Kidney epithelial cell (primary cell): ENCODE measurements at regions not wholly inside any gene's neighbourhood (a gene's known extent, or its start where the extent isn't known, plus 50 kb on each side); places are given as distances from the start of the nearest gene placed in this dataset.
"Not testable (repeated sequence)": the region's sequence is repeated elsewhere in the genome, so short reads cannot be mapped to it uniquely, and the experiment has no call there.

Experiments
- DNase-seq: peaks from one replicate; pipeline ENCODE4 v3.0.0-alpha.2; 2010; ENCODE audit warnings: low read depth
- H3K27me3 ChIP-seq: 2 replicates; pipeline ENCODE4 v1.6.0; 2011; ENCODE audit warnings: low read length; ENCODE audit not compliant: control insufficient read depth, insufficient read depth
- H3K36me3 ChIP-seq: 2 replicates; pipeline ENCODE4 v1.5.1; 2011; ENCODE audit warnings: low read length; ENCODE audit not compliant: control insufficient read depth, insufficient read depth
- H3K4me3 ChIP-seq: 2 replicates; pipeline ENCODE4 v1.5.1; 2011; ENCODE audit warnings: low read depth, mild to moderate bottlenecking, control low read depth, low read length
- TF ChIP-seq, protein P1 (sequence below): IDR thresholded peaks from 2 replicates; pipeline ENCODE4 v1.5.1; 2011; ENCODE audit warnings: mild to moderate bottlenecking, moderate library complexity, low read length, control low read depth, inconsistent platforms; ENCODE audit not compliant: insufficient read depth, poor library complexity, severe bottlenecking

DNA sequence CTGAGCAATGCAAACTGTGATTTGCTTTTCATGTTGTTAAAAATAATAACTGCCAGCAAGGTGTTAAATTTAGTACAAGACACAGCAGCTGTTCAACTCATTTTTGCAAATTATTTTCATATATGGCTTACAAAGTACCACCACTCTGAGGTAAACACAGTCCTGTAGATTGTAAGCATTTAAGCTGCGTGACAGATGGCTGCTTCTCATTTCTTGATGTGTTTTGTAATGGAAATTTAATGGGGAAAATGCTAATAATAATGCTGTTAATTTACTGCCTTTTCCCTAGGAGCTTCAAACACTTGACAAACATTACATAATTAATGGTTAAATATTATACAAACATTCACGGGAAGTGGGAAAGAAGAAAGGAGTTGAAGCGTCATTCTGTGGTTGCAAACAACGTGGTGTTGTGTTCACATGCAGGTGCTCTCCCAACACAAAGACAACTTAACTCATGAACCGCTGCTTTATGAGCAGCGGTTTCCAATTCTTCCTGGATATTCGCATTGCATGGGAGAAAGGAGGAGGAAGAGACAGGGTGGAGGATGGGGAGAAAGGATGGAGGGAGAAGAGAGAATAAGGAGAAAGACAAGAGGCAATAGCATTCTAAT lies 236.8 kb upstream of the VCX start:
- Histone ChIP-seq H3K36me3 (no peaks in the 10 kb centered on the region), H3K27me3 (no peaks in the 10 kb centered on the region), H3K4me3 (no peak overlapping the region)
- TF ChIP-seq, protein P1, sequence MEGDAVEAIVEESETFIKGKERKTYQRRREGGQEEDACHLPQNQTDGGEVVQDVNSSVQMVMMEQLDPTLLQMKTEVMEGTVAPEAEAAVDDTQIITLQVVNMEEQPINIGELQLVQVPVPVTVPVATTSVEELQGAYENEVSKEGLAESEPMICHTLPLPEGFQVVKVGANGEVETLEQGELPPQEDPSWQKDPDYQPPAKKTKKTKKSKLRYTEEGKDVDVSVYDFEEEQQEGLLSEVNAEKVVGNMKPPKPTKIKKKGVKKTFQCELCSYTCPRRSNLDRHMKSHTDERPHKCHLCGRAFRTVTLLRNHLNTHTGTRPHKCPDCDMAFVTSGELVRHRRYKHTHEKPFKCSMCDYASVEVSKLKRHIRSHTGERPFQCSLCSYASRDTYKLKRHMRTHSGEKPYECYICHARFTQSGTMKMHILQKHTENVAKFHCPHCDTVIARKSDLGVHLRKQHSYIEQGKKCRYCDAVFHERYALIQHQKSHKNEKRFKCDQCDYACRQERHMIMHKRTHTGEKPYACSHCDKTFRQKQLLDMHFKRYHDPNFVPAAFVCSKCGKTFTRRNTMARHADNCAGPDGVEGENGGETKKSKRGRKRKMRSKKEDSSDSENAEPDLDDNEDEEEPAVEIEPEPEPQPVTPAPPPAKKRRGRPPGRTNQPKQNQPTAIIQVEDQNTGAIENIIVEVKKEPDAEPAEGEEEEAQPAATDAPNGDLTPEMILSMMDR, result no peak
- DNase-seq, result no peak

DNA sequence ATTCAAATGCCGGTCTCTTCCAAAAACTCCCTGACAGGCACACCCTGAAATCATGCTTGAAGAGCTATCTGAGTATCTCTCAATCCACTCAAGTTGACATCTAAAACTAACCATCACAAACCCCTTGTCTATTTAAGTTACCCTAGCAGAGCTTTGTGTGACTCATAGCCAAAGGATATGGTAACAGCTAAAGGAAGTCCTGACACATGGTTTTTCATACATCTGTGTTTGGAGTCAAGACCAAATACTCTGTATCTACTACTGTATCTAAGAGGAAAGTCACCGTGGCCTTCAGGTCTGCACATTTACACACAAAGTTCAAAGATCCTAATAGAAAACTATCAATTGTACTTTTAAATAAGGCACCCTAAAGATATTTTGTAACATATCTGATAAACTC lies 239.6 kb upstream of the VCX start:
- Histone ChIP-seq H3K27me3 (no peaks in the 10 kb centered on the region), H3K4me3 (no peak overlapping the region), H3K36me3 (no peaks in the 10 kb centered on the region)
- TF ChIP-seq, protein P1, result no peak
- DNase-seq, result no peak

DNA sequence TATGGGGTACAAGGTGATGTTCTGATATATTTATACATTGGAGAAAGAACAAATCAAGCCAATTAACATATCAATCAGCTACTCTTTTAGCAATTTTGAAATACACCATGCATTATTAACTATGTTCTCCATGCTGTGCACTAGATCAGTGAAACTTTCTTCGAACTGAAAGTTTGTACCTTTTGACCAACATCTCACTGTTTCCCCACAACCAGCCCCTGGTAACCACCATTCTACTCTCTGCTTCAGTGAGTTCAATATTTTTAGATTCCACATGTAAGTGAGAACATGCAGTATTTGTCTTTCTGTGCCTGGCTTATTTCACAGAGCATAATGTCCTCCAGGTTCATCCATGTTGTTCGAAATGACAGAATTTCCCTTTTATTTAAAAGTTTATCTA lies 246.1 kb upstream of the VCX start:
- no peak for DNase-seq
- H3K4me3 ChIP-seq, result no peak overlapping the region
- no peaks in the 10 kb centered on the region for H3K36me3 ChIP-seq
- TF ChIP-seq, protein P1, result no peak
- H3K27me3 ChIP-seq, result no peaks in the 10 kb centered on the region

DNA sequence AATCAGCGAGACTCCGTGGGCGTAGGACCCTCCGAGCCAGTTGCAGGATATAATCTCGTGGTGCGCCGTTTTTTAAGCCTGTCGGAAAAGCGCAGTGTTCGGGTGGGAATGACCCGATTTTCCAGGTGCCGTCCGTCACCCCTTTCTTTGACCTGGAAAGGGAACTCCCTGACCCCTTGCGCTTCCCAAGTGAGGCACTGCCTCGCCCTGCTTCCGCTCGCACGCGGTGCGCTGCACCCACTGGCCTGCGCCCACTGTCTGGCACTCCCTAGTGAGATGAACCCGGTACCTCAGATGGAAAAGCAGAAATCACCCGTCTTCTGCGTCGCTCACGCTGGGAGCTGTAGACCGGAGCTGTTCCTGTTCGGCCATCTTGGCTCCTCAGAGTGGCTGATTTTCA lies 249.6 kb upstream of the VCX start:
- not testable (repeated sequence) for H3K36me3 ChIP-seq, H3K4me3 ChIP-seq, DNase-seq, H3K27me3 ChIP-seq

DNA sequence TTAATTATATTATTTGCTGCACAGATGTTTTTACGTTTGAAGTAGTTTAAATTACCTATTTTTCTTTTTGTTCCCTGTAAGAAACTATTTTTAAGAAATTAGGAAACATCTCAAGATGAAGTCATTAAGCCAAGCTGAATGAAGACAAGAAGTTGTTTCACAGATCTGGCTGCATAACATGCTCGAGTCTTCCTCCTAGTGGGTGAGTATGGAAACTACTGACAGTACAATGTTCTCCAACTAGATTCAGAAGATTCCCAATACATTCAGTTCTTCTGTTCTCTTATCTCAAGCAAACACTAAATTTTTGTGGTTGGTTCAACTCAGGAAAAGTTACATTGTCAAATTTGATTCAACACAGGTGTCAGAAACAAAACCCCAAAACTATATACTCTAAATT lies 256.8 kb upstream of the VCX start:
- H3K27me3 ChIP-seq, result no peaks in the 10 kb centered on the region
- H3K4me3 ChIP-seq, result no peak overlapping the region
- no peaks in the 10 kb centered on the region for H3K36me3 ChIP-seq
- TF ChIP-seq, protein P1, result peak; percentile 43
- no peak for DNase-seq

DNA sequence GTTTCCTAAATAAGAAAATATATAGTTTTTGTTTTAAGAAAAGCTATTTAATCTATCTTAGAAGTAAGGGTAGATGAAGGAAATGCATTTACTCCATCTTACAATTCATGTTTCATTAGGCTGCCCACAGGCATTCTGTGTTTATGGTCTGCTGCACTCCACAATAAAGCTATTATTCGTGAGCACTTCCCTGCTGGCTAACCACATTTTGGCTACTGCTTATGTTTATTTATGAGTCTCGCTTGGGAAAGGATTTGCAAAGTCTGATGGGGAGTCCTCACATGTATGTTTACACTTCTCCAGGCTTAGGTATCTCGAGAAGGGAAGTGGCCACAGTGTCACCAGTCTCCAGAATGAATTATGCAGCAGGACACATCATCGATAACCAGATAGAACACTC lies 260.8 kb upstream of the VCX start:
- no peak for DNase-seq
- no peaks in the 10 kb centered on the region for H3K27me3 ChIP-seq
- TF ChIP-seq, protein P1, result no peak
- H3K4me3 ChIP-seq, result no peak overlapping the region
- H3K36me3 ChIP-seq, result no peaks in the 10 kb centered on the region

DNA sequence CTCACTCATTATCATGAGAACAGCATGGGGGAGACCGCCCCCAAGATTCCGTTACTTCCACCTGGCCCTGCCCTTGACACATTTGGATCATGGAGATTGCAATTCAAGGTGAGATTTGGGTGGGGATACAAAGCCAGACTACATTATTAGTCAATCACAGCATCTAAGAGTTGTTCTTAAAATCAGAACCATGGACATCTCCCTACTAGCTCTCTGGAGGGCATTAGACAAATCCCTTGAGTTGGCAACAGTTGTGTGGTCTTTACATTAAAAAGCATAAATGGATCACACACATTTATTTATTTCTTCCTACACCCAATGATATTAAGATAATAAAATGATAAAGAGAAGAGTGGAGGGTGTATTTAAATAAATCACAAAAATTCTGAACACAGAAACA lies 262.8 kb upstream of the VCX start:
- H3K27me3 ChIP-seq, result no peaks in the 10 kb centered on the region
- DNase-seq, result no peak
- TF ChIP-seq, protein P1, result no peak
- no peaks in the 10 kb centered on the region for H3K36me3 ChIP-seq
- H3K4me3 ChIP-seq, result no peak overlapping the region
